ENCODE measurements at regions not wholly inside any gene's neighbourhood (a gene's known extent, or its start where the extent isn't known, plus 50 kb on each side); places are given as distances from the start of the nearest gene placed in this dataset.
"Not testable (repeated sequence)": the region's sequence is repeated elsewhere in the genome, so short reads cannot be mapped to it uniquely, and the experiment has no call there.

- DNase-seq (ENCODE audit: low read depth): peak; percentile 78
Observed at GRCh38 chr4:117560329-117560728, 474.0 kb upstream of the NDST3 start.

GRCh38 chr4:117574085-117574484 lies 460.2 kb upstream of the NDST3 start:
- no peak for DNase-seq (ENCODE audit: low read depth)

- no peak for DNase-seq (ENCODE audit: low read depth)
Observed at GRCh38 chr4:117575850-117576249, 458.4 kb upstream of the NDST3 start.

- DNase-seq (ENCODE audit: low read depth): peak; percentile 26
Observed at GRCh38 chr4:117577686-117578311, 456.5 kb upstream of the NDST3 start.

- no peak for DNase-seq (ENCODE audit: low read depth)
Observed at GRCh38 chr4:117588771-117589170, 445.5 kb upstream of the NDST3 start.

GRCh38 chr4:117596917-117597480 lies 437.3 kb upstream of the NDST3 start:
- no peak for DNase-seq (ENCODE audit: low read depth)

GRCh38 chr4:117599393-117599792 lies 434.9 kb upstream of the NDST3 start:
- not testable (repeated sequence) for DNase-seq (ENCODE audit: low read depth)

- not testable (repeated sequence) for DNase-seq (ENCODE audit: low read depth)
Observed at GRCh38 chr4:117600936-117601335, 433.4 kb upstream of the NDST3 start.

GRCh38 chr4:117610706-117611308 lies 423.5 kb upstream of the NDST3 start:
- DNase-seq (ENCODE audit: low read depth): no peak

- DNase-seq (ENCODE audit: low read depth): no peak
Observed at GRCh38 chr4:117621673-117622072, 412.6 kb upstream of the NDST3 start.

- peak; percentile 20 for DNase-seq (ENCODE audit: low read depth)
Observed at GRCh38 chr4:117623326-117623725, 411.0 kb upstream of the NDST3 start.

GRCh38 chr4:117626664-117627063 lies 407.6 kb upstream of the NDST3 start:
- DNase-seq (ENCODE audit: low read depth): no peak

- DNase-seq (ENCODE audit: low read depth): no peak
Observed at GRCh38 chr4:117634716-117635115, 399.6 kb upstream of the NDST3 start.

- DNase-seq (ENCODE audit: low read depth): no peak
Observed at GRCh38 chr4:117637347-117637746, 396.9 kb upstream of the NDST3 start.

GRCh38 chr4:117640836-117641235 lies 393.4 kb upstream of the NDST3 start:
- DNase-seq (ENCODE audit: low read depth): peak; percentile 9

GRCh38 chr4:117641519-117641918 lies 392.8 kb upstream of the NDST3 start:
- no peak for DNase-seq (ENCODE audit: low read depth)

GRCh38 chr4:117654079-117654478 lies 380.2 kb upstream of the NDST3 start:
- peak; percentile 4 for DNase-seq (ENCODE audit: low read depth)

- no peak for DNase-seq (ENCODE audit: low read depth)
Observed at GRCh38 chr4:117660668-117661067, 373.6 kb upstream of the NDST3 start.

GRCh38 chr4:117661091-117662072 lies 372.9 kb upstream of the NDST3 start:
- no peak for DNase-seq (ENCODE audit: low read depth)

- peak; percentile 19 for DNase-seq (ENCODE audit: low read depth)
Observed at GRCh38 chr4:117664706-117665444, 369.4 kb upstream of the NDST3 start.

- DNase-seq (ENCODE audit: low read depth): no peak
Observed at GRCh38 chr4:117676153-117676552, 358.1 kb upstream of the NDST3 start.

- no peak for DNase-seq (ENCODE audit: low read depth)
Observed at GRCh38 chr4:117678861-117679260, 355.4 kb upstream of the NDST3 start.

All from renal cortical epithelial cell (primary cell).